Liver (tissue), 8 donors: ENCODE measurements at regions not wholly inside any gene's neighbourhood (a gene's known extent, or its start where the extent isn't known, plus 50 kb on each side); places are given as distances from the start of the nearest gene placed in this dataset.

Experiments used
- DNase-seq: peaks from one replicate; pipeline ENCODE4 v3.0.0-alpha.2; 2017; ENCODE audit warnings: low spot score
- H3K27ac ChIP-seq, 2 donors: one replicate each; pipeline ENCODE4 v1.7.0; 2013; ENCODE audit warnings: inconsistent platforms in 2 of 2, low read length in 2 of 2, control low read depth in 1 of 2, low read depth in 1 of 2, mild to moderate bottlenecking in 1 of 2
- H3K27me3 ChIP-seq, 4 donors: one replicate each; pipeline versions ENCODE4 v1.6.1 to v1.7.0; 2013; ENCODE audit warnings: low read length in 3 of 4, inconsistent platforms in 1 of 4, mild to moderate bottlenecking in 1 of 4, moderate library complexity in 1 of 4; ENCODE audit not compliant: control insufficient read depth in 4 of 4, insufficient read depth in 4 of 4
- H3K36me3 ChIP-seq, 4 donors: one replicate each; pipeline versions ENCODE4 v1.6.1 to v1.7.0; 2013; ENCODE audit warnings: low read length in 3 of 4, mild to moderate bottlenecking in 3 of 4, low read depth in 1 of 4, moderate library complexity in 1 of 4; ENCODE audit not compliant: control insufficient read depth in 4 of 4, insufficient read depth in 3 of 4
- H3K4me1 ChIP-seq, 4 donors: one replicate each; pipeline versions ENCODE4 v1.6.1 to v1.7.0; 2013; ENCODE audit warnings: low read length in 3 of 4, mild to moderate bottlenecking in 3 of 4, moderate library complexity in 1 of 4; ENCODE audit not compliant: control insufficient read depth in 4 of 4, insufficient read depth in 4 of 4
- H3K4me3 ChIP-seq, 3 donors: one replicate each; pipeline versions ENCODE4 v1.6.1 to v1.7.0; 2013; ENCODE audit warnings: low read length in 3 of 3, control low read depth in 1 of 3, low read depth in 1 of 3, mild to moderate bottlenecking in 1 of 3
- H3K9ac ChIP-seq, 2 donors: one replicate each; pipeline ENCODE4 v1.7.0; 2013; ENCODE audit warnings: low read length in 2 of 2, mild to moderate bottlenecking in 2 of 2, moderate library complexity in 2 of 2, control low read depth in 1 of 2, low read depth in 1 of 2
- H3K9me3 ChIP-seq, 4 donors: one replicate each; pipeline versions ENCODE4 v1.6.1 to v1.7.0; 2013; ENCODE audit warnings: low read length in 3 of 4; ENCODE audit not compliant: control insufficient read depth in 4 of 4
- CTCF ChIP-seq: fragments of 150-350 bp; IDR thresholded peaks from 2 replicates; pipeline ENCODE4 v1.5.1; 2017; ENCODE audit warnings: improper control_type of control experiment, low read depth, low read length; ENCODE audit not compliant: missing input control
- EGR1 ChIP-seq, 2 donors: IDR thresholded peaks; 2 replicates each; pipeline ENCODE4 v1.6.1; 2016 to 2018; ENCODE audit warnings: antibody characterized with exemption in 2 of 2, low read depth in 2 of 2
- FOXA1 ChIP-seq: IDR thresholded peaks from 2 replicates; pipeline ENCODE4 v1.6.1; 2016; ENCODE audit warnings: antibody characterized with exemption
- FOXA2 ChIP-seq: IDR thresholded peaks from 2 replicates; pipeline ENCODE4 v1.6.1; 2016; ENCODE audit warnings: antibody characterized with exemption
- HNF4A ChIP-seq, 2 donors: conservative IDR thresholded peaks; 2 replicates each; pipeline ENCODE4 v1.6.1; 2016; ENCODE audit warnings: antibody characterized with exemption in 2 of 2, mild to moderate bottlenecking in 2 of 2
- HNF4G ChIP-seq: IDR thresholded peaks from 2 replicates; pipeline ENCODE4 v1.6.1; 2016; ENCODE audit warnings: antibody characterized with exemption
- MAX ChIP-seq: IDR thresholded peaks from 2 replicates; pipeline ENCODE4 v1.6.1; 2016; ENCODE audit warnings: antibody characterized with exemption
- REST ChIP-seq: IDR thresholded peaks from 2 replicates; pipeline ENCODE4 v1.6.1; 2016; ENCODE audit warnings: antibody characterized with exemption, mild to moderate bottlenecking
- RXRA ChIP-seq, 2 donors: IDR thresholded peaks; 2 replicates each; pipeline ENCODE4 v1.6.1; 2017 to 2018; ENCODE audit warnings: antibody characterized with exemption in 2 of 2, mild to moderate bottlenecking in 1 of 2
- SP1 ChIP-seq: IDR thresholded peaks from 2 replicates; pipeline ENCODE4 v1.6.1; 2018; ENCODE audit warnings: antibody characterized with exemption, mild to moderate bottlenecking
- TAF1 ChIP-seq: conservative IDR thresholded peaks from 2 replicates; pipeline ENCODE4 v1.6.1; 2016; ENCODE audit warnings: antibody characterized with exemption, mild to moderate bottlenecking
- ZBTB33 ChIP-seq: IDR thresholded peaks from 2 replicates; pipeline ENCODE4 v1.6.1; 2016; ENCODE audit warnings: antibody characterized with exemption
- WGBS: extraction: QIAGEN DNeasy Blood & Tissue Kit; methylation state at CpG from one replicate; pipeline ENCODE4 v1.1.7; 2013; 5-methylcytosine and 5-hydroxymethylcytosine counted together
- donor health status: healthy.
- donor health status: healthy.
- donor health status: healthy.
- donor health status: healthy.
- donor health status: healthy.

- TF ChIP-seq REST (peak; percentile 77), CTCF (no peak), SP1 (peak; percentile 86), HNF4A (conservative IDR thresholded peaks at IDR 0.05) (peak; percentile 58 to 87), FOXA2 (no peak), HNF4G (no peak), RXRA (IDR thresholded peaks at IDR 0.05) (peak; percentile 94 to 96)
These were observed 408.2 kb upstream of the NR3C2 start (continued) for GRCh38 chr4:148850257-148850995.

GRCh38 chr4:148849581-148849980, 407.4 kb upstream of the NR3C2 start:
- H3K36me3 ChIP-seq, result no peaks in the 10 kb centered on the region
- H3K4me3 ChIP-seq, result no peak overlapping the region
- H3K4me1 ChIP-seq, result peaks cover 4 to 9% (median 6%) of the 10 kb centered on the region in 4 donors
- no peaks in the 10 kb centered on the region for H3K27me3 ChIP-seq
- H3K9ac ChIP-seq, result no peak overlapping the region
- TF ChIP-seq HNF4G, result no peak
- TF ChIP-seq TAF1, result no peak
- TF ChIP-seq EGR1 (IDR thresholded peaks at IDR 0.05; ENCODE audit: low read depth in 2 of 2), result no peak
- no peak for TF ChIP-seq HNF4A (conservative IDR thresholded peaks at IDR 0.05)
- TF ChIP-seq FOXA1, result no peak
- TF ChIP-seq ZBTB33, result no peak
- TF ChIP-seq FOXA2, result no peak
- no peak for TF ChIP-seq MAX
- DNase-seq, result no peak
- H3K9me3 ChIP-seq, result no peaks in the 10 kb centered on the region
- H3K27ac ChIP-seq, result peak overlapping the region; percentile 90 to 91
- 97% methylated on average over 2 of the region's 2 CpGs for WGBS
